Liver (tissue), 7 donors: ENCODE measurements at regions not wholly inside any gene's neighbourhood (a gene's known extent, or its start where the extent isn't known, plus 50 kb on each side); places are given as distances from the start of the nearest gene placed in this dataset.

Source experiments
- DNase-seq: peaks from one replicate; pipeline ENCODE4 v3.0.0-alpha.2; 2017; ENCODE audit warnings: low spot score
- H3K27ac ChIP-seq, 2 donors: one replicate each; pipeline ENCODE4 v1.7.0; 2013; ENCODE audit warnings: inconsistent platforms in 2 of 2, low read length in 2 of 2, control low read depth in 1 of 2, low read depth in 1 of 2, mild to moderate bottlenecking in 1 of 2
- H3K27me3 ChIP-seq, 4 donors: one replicate each; pipeline versions ENCODE4 v1.6.1 to v1.7.0; 2013; ENCODE audit warnings: low read length in 3 of 4, inconsistent platforms in 1 of 4, mild to moderate bottlenecking in 1 of 4, moderate library complexity in 1 of 4; ENCODE audit not compliant: control insufficient read depth in 4 of 4, insufficient read depth in 4 of 4
- H3K36me3 ChIP-seq, 4 donors: one replicate each; pipeline versions ENCODE4 v1.6.1 to v1.7.0; 2013; ENCODE audit warnings: low read length in 3 of 4, mild to moderate bottlenecking in 3 of 4, low read depth in 1 of 4, moderate library complexity in 1 of 4; ENCODE audit not compliant: control insufficient read depth in 4 of 4, insufficient read depth in 3 of 4
- H3K4me1 ChIP-seq, 4 donors: one replicate each; pipeline versions ENCODE4 v1.6.1 to v1.7.0; 2013; ENCODE audit warnings: low read length in 3 of 4, mild to moderate bottlenecking in 3 of 4, moderate library complexity in 1 of 4; ENCODE audit not compliant: control insufficient read depth in 4 of 4, insufficient read depth in 4 of 4
- H3K4me3 ChIP-seq, 3 donors: one replicate each; pipeline versions ENCODE4 v1.6.1 to v1.7.0; 2013; ENCODE audit warnings: low read length in 3 of 3, control low read depth in 1 of 3, low read depth in 1 of 3, mild to moderate bottlenecking in 1 of 3
- H3K9ac ChIP-seq, 2 donors: one replicate each; pipeline ENCODE4 v1.7.0; 2013; ENCODE audit warnings: low read length in 2 of 2, mild to moderate bottlenecking in 2 of 2, moderate library complexity in 2 of 2, control low read depth in 1 of 2, low read depth in 1 of 2
- H3K9me3 ChIP-seq, 4 donors: one replicate each; pipeline versions ENCODE4 v1.6.1 to v1.7.0; 2013; ENCODE audit warnings: low read length in 3 of 4; ENCODE audit not compliant: control insufficient read depth in 4 of 4
- EGR1 ChIP-seq, 2 donors: IDR thresholded peaks; 2 replicates each; pipeline ENCODE4 v1.6.1; 2016 to 2018; ENCODE audit warnings: antibody characterized with exemption in 2 of 2, low read depth in 2 of 2
- FOXA1 ChIP-seq: IDR thresholded peaks from 2 replicates; pipeline ENCODE4 v1.6.1; 2016; ENCODE audit warnings: antibody characterized with exemption
- HNF4G ChIP-seq: IDR thresholded peaks from 2 replicates; pipeline ENCODE4 v1.6.1; 2016; ENCODE audit warnings: antibody characterized with exemption
- JUND ChIP-seq, 2 donors: IDR thresholded peaks; 2 replicates each; pipeline ENCODE4 v1.6.1; 2016; ENCODE audit warnings: antibody characterized with exemption in 2 of 2
- NR2F2 ChIP-seq: IDR thresholded peaks from 2 replicates; pipeline ENCODE4 v1.6.1; 2016; ENCODE audit warnings: antibody characterized with exemption
- RXRA ChIP-seq, 2 donors: IDR thresholded peaks; 2 replicates each; pipeline ENCODE4 v1.6.1; 2017 to 2018; ENCODE audit warnings: antibody characterized with exemption in 2 of 2, mild to moderate bottlenecking in 1 of 2
- SP1 ChIP-seq: IDR thresholded peaks from 2 replicates; pipeline ENCODE4 v1.6.1; 2018; ENCODE audit warnings: antibody characterized with exemption, mild to moderate bottlenecking
- YY1 ChIP-seq: IDR thresholded peaks from 2 replicates; pipeline ENCODE4 v1.6.1; 2016; ENCODE audit warnings: antibody characterized with exemption, mild to moderate bottlenecking
- WGBS: extraction: QIAGEN DNeasy Blood & Tissue Kit; methylation state at CpG from one replicate; pipeline ENCODE4 v1.1.7; 2013; 5-methylcytosine and 5-hydroxymethylcytosine counted together
- TF ChIP-seq, protein P1 (sequence below): IDR thresholded peaks from 2 replicates; pipeline ENCODE4 v1.6.1; 2016; ENCODE audit warnings: antibody characterized with exemption
- TF ChIP-seq, protein P2 (sequence below): IDR thresholded peaks from 2 replicates; pipeline ENCODE4 v1.6.1; 2016; ENCODE audit warnings: antibody characterized with exemption
- donor health status: healthy.
- donor health status: healthy.
- donor health status: healthy.
- donor health status: healthy.

DNA sequence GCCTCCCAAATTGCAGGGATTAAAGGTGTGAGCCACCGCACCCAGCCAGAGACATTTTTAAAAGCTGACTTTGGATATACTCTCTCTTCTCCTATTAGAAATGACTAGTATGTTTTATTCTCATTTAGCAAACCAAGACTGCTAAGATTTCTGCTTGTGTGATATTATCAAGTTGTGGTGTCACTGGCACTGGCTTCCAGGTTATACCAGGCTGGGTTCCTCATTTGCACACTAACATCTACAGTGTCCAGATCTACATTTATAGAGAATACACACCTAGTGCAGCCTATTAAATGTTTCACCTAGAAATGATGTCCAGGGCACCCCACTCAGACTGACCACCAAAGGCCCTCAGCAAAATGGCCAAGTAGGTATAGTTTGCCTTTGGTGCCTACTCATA, 49.9 kb upstream of the FOXN2 start:
- no peak for TF ChIP-seq EGR1 (IDR thresholded peaks at IDR 0.05; ENCODE audit: low read depth in 2 of 2)
- no peak for TF ChIP-seq SP1
- no peak for TF ChIP-seq NR2F2
- TF ChIP-seq HNF4G = no peak
- TF ChIP-seq FOXA1 = no peak
- TF ChIP-seq, protein P1, sequence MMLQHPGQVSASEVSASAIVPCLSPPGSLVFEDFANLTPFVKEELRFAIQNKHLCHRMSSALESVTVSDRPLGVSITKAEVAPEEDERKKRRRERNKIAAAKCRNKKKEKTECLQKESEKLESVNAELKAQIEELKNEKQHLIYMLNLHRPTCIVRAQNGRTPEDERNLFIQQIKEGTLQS = no peak
- no peak for TF ChIP-seq JUND (IDR thresholded peaks at IDR 0.05)
- TF ChIP-seq YY1 = no peak
- TF ChIP-seq RXRA (IDR thresholded peaks at IDR 0.05) = no peak
- TF ChIP-seq, protein P2, sequence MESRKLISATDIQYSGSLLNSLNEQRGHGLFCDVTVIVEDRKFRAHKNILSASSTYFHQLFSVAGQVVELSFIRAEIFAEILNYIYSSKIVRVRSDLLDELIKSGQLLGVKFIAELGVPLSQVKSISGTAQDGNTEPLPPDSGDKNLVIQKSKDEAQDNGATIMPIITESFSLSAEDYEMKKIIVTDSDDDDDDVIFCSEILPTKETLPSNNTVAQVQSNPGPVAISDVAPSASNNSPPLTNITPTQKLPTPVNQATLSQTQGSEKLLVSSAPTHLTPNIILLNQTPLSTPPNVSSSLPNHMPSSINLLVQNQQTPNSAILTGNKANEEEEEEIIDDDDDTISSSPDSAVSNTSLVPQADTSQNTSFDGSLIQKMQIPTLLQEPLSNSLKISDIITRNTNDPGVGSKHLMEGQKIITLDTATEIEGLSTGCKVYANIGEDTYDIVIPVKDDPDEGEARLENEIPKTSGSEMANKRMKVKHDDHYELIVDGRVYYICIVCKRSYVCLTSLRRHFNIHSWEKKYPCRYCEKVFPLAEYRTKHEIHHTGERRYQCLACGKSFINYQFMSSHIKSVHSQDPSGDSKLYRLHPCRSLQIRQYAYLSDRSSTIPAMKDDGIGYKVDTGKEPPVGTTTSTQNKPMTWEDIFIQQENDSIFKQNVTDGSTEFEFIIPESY = no peak
- Histone ChIP-seq H3K27ac (no peak overlapping the region), H3K36me3 (peaks cover 0 to 1% (median 0%) of the 10 kb centered on the region in 4 donors), H3K9ac (no peak overlapping the region), H3K9me3 (no peaks in the 10 kb centered on the region), H3K4me3 (no peak overlapping the region), H3K27me3 (no peaks in the 10 kb centered on the region), H3K4me1 (peaks cover 0 to 13% (median 5%) of the 10 kb centered on the region in 4 donors)
- no peak for DNase-seq
- WGBS = 100% methylated on average over 1 of the region's 1 CpG
